HL-60 (cell line): ENCODE measurements at regions not wholly inside any gene's neighbourhood (a gene's known extent, or its start where the extent isn't known, plus 50 kb on each side); places are given as distances from the start of the nearest gene placed in this dataset.
"Not testable (repeated sequence)": the region's sequence is repeated elsewhere in the genome, so short reads cannot be mapped to it uniquely, and the experiment has no call there.

ENCODE experiments used
- DNase-seq, 2 experiments: peaks; one replicate each; pipeline ENCODE4 v3.0.0-alpha.2; 2010 to 2020; ENCODE audit warnings: low read depth in 1 of 2, low spot score in 1 of 2
- H3K27ac ChIP-seq: fragments of 250-450 bp; sonication (Bioruptor Pico); replicated peaks from 2 replicates; pipeline ENCODE4 v1.5.1; 2020; ENCODE audit warnings: mild to moderate bottlenecking, moderate library complexity
- H3K27me3 ChIP-seq: fragments of 250-450 bp; sonication (Bioruptor Pico); 2 replicates; pipeline ENCODE4 v1.5.1; 2021; ENCODE audit warnings: mild to moderate bottlenecking, moderate library complexity; ENCODE audit not compliant: insufficient read depth, poor library complexity, severe bottlenecking
- H3K4me3 ChIP-seq: replicated peaks from 2 replicates; pipeline ENCODE4 v1.5.1; 2011; ENCODE audit warnings: mild to moderate bottlenecking, control low read depth, low read length; ENCODE audit not compliant: insufficient read depth
- GABPA ChIP-seq: IDR thresholded peaks from 2 replicates; pipeline ENCODE4 v1.6.1; 2012; ENCODE audit warnings: low read depth
- POLR2AphosphoS5 ChIP-seq: IDR thresholded peaks from 2 replicates; pipeline ENCODE4 v1.6.1; 2012; ENCODE audit warnings: low read depth
- SPI1 ChIP-seq: IDR thresholded peaks from 2 replicates; pipeline ENCODE4 v1.6.1; 2012; ENCODE audit warnings: low read depth, mild to moderate bottlenecking, borderline replicate concordance
- TF ChIP-seq, protein P1 (sequence below): IDR thresholded peaks from 2 replicates; pipeline ENCODE4 v1.6.1; 2012; ENCODE audit warnings: low read depth; ENCODE audit not compliant: insufficient replicate concordance
- TF ChIP-seq, protein P2 (sequence below): IDR thresholded peaks from one replicate; pipeline ENCODE4 v1.5.1; 2011; ENCODE audit warnings: low read length, control low read depth, inconsistent platforms; ENCODE audit not compliant: insufficient read depth

DNA sequence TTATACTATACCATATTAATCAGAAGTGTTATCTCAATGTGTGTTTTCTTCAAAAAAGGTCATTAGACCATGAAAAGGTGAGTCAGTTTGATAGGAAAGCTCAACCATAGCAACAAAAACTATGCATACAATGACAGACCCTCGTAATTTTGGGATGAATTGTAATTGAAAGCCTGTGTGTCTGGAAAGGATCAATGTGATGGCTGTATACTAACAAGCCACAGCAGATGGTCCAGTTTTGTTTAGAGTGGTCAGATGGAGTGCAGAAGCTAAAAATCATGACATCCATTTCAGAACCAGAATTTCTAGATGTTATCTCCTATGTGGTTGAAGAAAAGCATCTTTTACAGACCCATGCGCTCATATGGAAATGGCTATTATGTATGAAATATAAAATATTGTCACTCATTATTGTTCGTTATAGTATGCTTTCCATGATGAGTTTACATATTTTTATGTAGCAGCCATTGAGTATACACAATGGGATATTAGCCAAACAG is 88.3 kb upstream of the CNTNAP2 start:
- Histone ChIP-seq H3K27ac (no peak overlapping the region), H3K27me3 (no peaks in the 10 kb centered on the region), H3K4me3 (no peak overlapping the region)
- TF ChIP-seq, protein P1, sequence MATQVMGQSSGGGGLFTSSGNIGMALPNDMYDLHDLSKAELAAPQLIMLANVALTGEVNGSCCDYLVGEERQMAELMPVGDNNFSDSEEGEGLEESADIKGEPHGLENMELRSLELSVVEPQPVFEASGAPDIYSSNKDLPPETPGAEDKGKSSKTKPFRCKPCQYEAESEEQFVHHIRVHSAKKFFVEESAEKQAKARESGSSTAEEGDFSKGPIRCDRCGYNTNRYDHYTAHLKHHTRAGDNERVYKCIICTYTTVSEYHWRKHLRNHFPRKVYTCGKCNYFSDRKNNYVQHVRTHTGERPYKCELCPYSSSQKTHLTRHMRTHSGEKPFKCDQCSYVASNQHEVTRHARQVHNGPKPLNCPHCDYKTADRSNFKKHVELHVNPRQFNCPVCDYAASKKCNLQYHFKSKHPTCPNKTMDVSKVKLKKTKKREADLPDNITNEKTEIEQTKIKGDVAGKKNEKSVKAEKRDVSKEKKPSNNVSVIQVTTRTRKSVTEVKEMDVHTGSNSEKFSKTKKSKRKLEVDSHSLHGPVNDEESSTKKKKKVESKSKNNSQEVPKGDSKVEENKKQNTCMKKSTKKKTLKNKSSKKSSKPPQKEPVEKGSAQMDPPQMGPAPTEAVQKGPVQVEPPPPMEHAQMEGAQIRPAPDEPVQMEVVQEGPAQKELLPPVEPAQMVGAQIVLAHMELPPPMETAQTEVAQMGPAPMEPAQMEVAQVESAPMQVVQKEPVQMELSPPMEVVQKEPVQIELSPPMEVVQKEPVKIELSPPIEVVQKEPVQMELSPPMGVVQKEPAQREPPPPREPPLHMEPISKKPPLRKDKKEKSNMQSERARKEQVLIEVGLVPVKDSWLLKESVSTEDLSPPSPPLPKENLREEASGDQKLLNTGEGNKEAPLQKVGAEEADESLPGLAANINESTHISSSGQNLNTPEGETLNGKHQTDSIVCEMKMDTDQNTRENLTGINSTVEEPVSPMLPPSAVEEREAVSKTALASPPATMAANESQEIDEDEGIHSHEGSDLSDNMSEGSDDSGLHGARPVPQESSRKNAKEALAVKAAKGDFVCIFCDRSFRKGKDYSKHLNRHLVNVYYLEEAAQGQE: no peak
- TF ChIP-seq, protein P2, sequence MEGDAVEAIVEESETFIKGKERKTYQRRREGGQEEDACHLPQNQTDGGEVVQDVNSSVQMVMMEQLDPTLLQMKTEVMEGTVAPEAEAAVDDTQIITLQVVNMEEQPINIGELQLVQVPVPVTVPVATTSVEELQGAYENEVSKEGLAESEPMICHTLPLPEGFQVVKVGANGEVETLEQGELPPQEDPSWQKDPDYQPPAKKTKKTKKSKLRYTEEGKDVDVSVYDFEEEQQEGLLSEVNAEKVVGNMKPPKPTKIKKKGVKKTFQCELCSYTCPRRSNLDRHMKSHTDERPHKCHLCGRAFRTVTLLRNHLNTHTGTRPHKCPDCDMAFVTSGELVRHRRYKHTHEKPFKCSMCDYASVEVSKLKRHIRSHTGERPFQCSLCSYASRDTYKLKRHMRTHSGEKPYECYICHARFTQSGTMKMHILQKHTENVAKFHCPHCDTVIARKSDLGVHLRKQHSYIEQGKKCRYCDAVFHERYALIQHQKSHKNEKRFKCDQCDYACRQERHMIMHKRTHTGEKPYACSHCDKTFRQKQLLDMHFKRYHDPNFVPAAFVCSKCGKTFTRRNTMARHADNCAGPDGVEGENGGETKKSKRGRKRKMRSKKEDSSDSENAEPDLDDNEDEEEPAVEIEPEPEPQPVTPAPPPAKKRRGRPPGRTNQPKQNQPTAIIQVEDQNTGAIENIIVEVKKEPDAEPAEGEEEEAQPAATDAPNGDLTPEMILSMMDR: no peak
- TF ChIP-seq SPI1 (no peak), POLR2AphosphoS5 (no peak), GABPA (no peak)
- DNase-seq: no peak

DNA sequence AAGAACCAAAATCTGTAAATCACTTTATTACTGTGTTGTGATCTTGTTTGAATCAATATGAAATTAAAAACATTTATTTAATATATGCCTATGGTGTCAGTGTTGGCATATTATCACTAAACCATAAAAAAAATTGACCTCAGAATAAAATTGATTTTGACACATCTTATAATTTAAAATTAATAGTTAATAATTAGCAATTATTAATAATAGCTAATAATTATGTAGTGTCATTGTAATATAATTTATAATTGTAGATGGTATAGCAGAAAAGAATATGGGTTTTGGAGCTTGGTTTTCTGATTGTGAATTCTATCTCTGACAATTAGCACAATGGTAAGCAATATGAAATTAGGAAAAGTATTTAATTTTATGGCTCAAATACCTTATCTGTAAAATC is 89.4 kb upstream of the CNTNAP2 start:
- no peaks in the 10 kb centered on the region for H3K27me3 ChIP-seq
- H3K27ac ChIP-seq: no peak overlapping the region
- H3K4me3 ChIP-seq: no peak overlapping the region
- no peak for DNase-seq
- TF ChIP-seq GABPA (no peak), SPI1 (no peak), POLR2AphosphoS5 (no peak)
- TF ChIP-seq, protein P1: no peak
- TF ChIP-seq, protein P2: no peak

DNA sequence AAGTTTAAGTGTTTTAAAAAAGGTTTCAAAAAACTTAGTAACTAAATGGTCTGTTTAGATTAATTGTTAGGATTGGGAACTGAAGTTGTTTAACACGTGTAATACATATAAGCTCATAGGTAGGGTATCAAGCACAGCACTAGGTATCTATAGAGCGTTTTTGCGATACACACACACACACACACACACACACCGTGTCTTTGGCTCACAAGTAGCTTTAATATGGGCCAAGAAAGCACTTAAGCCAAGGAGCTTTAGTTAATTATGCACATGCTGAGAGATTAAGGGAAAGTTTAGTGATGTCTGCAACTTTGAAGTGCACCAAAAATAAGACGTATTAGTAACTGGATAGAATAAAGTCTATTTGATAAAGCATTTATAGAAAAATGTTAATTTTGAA is 93.8 kb upstream of the CNTNAP2 start:
- TF ChIP-seq, protein P1: no peak
- no peak for TF ChIP-seq SPI1
- DNase-seq: no peak
- H3K27ac ChIP-seq: no peak overlapping the region
- no peaks in the 10 kb centered on the region for H3K27me3 ChIP-seq
- H3K4me3 ChIP-seq: no peak overlapping the region

DNA sequence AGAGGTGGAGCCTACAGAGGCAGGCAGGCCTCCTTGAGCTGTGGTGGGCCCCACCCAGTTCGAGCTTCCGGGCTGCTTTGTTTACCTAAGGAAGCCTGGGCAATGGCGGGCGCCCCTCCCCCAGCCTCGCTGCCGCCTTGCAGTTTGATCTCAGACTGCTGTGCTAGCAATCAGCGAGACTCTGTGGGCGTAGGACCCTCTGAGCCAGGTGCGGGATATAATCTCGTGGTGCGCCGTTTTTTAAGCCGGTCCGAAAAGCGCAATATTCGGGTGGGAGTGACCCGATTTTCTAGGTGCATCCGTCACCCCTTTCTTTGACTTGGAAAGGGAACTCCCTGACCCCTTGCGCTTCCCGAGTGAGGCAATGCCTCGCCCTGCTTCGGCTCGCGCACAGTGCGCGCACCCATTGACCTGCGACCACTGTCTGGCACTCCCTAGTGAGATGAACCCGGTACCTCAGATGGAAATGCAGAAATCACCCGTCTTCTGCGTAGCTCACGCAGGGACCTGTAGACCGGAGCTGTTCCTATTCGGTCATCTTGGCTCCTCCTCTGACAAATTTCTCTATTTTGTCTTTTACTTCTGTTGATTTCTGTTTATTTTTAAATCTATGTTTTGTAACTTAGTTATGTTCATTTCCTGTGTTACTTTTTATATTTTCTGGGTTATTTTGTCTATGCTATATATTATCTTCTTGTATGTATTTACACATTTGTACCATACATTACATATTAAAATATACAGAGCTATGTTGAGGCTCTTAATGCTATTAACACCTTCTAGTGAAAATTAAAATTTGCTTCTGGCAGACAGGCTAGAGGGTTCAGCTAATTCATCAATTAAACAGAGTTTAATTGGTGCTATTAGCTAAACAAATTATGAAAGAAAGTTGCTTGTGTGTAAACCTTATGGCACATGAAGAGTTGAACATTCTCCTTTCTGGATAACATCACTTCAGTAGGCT is 97.3 kb upstream of the CNTNAP2 start:
- H3K27me3 ChIP-seq, H3K4me3 ChIP-seq, H3K27ac ChIP-seq, DNase-seq: not testable (repeated sequence)

DNA sequence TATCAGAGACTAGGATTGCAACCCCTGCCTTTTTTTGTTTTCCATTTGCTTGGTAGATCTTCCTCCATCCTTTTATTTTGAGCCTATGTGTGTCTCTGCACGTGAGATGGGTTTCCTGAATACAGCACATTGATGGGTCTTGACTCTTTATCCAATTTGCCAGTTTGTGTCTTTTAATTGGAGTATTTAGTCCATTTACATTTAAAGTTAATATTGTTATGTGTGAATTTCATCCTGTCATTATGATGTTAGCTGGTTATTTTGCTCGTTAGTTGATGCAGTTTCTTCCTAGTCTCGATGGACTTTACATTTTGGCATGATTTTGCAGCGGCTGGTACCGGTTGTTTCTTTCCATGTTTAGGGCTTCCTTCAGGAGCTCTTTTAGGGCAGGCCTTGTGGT is 99.2 kb upstream of the CNTNAP2 start:
- not testable (repeated sequence) for DNase-seq, H3K27me3 ChIP-seq, H3K4me3 ChIP-seq, H3K27ac ChIP-seq

DNA sequence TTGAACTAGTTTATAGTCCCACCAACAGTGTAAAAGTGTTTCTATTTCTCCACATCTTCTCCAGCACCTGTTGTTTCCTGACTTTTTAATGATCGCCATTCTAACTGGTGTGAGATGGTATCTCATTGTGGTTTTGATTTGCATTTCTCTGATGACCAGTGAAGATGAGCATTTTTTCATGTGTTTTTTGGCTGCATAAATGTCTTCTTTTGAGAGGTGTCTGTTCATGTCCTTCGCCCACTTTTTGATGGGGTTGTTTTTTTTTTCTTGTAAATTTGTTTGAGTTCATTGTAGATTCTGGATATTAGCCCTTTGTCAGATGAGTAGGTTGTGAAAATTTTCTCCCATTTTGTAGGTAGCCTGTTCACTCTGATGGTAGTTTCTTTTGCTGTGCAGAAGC is 102.4 kb upstream of the CNTNAP2 start:
- DNase-seq, H3K27me3 ChIP-seq, H3K4me3 ChIP-seq, H3K27ac ChIP-seq: not testable (repeated sequence)
